UCSD-AML1 (cell line): ENCODE measurements at regions not wholly inside any gene's neighbourhood (a gene's known extent, or its start where the extent isn't known, plus 50 kb on each side); places are given as distances from the start of the nearest gene placed in this dataset.

Experiments
- DNase-seq: peaks from one replicate; lab custom pipeline; 2025; ENCODE audit not compliant: unreplicated experiment; lab: John Stamatoyannopoulos, UW

DNA sequence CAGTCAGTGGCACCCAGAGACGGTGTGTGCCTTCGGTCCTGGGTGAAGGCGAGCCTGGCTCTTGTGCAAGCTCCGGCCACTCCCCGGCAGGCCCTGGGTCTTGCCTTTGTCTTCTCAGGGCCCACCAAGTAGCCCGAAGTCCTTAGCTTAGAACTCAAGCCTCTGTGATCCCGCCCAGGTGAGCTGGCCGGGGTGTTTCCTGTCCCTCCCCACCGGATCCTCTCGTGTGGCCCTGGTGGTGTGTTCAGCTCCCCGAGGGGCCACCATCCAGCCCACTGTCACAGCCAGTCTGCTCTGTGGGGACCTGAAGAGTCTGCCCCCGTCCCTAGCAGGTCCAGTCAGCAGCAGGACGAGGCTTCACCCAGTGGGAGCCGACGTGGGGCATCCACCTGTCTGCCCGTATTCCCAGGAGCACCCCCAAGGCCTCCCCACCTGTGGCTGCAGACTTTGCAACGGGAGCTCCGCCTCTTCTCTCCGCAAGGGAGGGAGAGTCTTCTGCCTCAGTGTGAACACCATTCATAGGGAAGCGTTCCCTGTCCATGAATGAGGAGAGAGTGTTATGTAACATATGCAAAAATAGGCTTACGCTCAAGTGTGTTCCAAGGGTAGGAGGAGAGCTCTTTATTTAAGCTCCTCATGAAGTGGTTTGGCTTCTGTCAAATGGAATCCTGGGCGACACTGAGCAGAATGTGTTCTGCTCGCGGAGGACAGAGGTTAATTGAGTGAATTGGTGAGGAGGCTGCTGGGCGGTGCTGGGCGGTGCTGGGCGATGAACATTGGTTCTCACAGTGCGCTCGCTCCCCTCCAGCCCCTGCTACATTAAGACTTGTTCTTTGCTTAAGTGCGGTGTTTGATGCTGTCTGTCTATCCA lies 108.9 kb downstream of the CRYAA start:
- DNase-seq, result no peak

DNA sequence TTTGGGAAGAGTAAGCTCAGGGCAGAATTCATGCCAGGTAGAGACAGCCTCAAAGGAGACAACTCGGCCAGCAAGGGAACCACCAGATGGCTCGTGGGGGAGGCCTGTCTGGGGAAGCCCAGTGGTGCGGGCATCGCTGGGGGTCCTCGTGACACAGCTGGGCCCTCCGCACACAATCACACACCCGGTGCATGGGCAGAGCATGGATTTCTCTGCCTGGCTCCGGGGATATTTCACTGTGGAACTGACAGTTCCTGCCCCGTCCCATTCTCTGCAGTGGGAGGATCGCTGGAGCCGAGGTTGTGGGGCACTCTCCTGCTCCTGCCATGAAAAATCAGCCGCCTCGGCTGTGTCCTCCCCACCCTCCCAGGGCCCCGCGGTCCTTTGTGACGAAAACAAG lies 108.0 kb downstream of the CRYAA start:
- DNase-seq, result no peak

- no peak for DNase-seq
Observed at GRCh38 chr21:43275421-43276211, 106.8 kb downstream of the CRYAA start.

- DNase-seq, result no peak
Observed at GRCh38 chr21:43274946-43275310, 106.1 kb downstream of the CRYAA start.

DNA sequence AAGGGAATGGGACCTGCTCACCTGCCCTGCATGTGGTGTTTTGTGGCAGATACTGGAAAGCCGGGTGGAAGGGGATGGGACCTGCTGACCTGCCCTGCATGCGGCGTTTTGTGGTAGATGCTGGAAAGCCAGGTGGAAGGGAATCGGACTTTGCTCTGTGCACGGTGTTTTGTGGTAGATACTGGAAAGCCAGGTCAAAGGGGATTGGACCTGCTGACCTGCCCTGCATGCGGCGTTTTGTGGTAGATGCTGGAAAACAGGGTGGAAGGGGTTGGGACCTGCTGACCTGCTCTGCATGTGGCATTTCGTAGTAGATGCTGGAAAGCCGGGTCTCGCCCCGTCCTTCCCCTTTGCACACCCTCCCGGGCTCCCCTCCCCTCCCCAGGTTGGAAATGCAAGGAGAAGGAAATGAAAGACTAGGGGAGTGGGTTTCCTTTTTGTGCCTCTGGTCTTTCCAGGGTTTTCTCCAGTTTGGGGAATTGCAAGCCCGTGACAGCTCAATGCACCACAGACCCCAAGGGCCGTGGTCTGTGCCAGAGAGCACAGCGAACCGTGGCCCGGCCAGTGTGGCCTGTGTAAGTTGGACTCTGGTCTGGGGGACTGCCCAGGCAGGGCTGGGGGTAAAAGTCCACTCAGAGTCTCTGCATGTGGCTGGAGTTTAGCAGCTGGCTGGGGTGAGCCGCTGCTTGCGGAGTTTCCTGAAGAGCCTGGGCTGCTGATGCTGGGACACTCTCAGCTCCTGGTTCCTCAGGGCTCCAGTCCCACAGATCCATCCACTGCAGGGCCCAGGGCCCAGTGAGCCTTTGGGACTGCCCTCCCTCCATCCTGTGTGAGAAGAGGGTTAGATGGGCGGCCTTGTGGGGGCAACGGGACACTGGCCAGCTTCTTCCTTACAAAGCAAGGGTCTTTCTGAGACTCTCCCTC lies 105.5 kb downstream of the CRYAA start:
- DNase-seq, result no peak

DNA sequence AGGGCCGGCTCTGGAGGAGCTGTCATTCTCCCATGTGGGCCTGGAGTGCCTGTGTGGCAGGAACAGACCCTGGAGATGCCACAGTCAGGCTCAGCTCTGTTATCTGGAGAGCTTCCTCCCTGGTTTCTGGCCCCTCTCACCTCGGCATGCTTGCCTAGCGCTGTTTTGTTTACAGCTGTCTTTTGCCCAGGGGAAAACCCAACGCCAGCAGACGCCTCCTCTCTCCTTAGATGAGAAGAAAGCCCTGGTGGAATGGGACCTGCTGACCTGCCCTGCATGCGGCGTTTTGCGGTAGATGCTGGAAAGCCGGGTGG lies 104.9 kb downstream of the CRYAA start:
- DNase-seq, result no peak

- DNase-seq, result no peak
Observed at GRCh38 chr21:43273016-43273707, 104.4 kb downstream of the CRYAA start.

GRCh38 chr21:43272591-43272990 lies 103.8 kb downstream of the CRYAA start:
- DNase-seq, result no peak

- DNase-seq, result no peak
Observed at GRCh38 chr21:43271452-43272020, 102.7 kb downstream of the CRYAA start.

- DNase-seq, result no peak
Observed at GRCh38 chr21:43270800-43271301, 102.0 kb downstream of the CRYAA start.

GRCh38 chr21:43269957-43270705 lies 101.3 kb downstream of the CRYAA start:
- DNase-seq, result no peak

DNA sequence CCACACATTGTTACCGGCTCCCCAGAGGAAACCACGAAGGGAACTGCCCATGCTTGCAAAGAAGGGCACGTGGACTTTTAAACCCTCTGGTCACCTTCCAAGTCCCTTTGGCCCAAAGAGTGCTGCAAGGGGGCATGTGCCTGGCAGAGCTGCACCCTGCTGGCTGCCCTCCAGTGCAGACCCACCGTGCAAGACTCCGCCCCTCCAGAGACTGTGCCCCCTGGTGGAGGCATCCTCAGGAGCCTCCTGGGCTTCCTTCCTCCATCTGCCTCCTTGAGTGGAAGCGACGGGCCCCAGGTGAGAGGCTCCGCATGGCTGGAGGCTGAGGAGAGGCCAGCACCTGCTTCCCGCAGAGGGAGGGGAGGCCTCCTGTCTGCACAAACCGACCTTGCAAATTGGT lies 100.6 kb downstream of the CRYAA start:
- DNase-seq, result no peak

DNA sequence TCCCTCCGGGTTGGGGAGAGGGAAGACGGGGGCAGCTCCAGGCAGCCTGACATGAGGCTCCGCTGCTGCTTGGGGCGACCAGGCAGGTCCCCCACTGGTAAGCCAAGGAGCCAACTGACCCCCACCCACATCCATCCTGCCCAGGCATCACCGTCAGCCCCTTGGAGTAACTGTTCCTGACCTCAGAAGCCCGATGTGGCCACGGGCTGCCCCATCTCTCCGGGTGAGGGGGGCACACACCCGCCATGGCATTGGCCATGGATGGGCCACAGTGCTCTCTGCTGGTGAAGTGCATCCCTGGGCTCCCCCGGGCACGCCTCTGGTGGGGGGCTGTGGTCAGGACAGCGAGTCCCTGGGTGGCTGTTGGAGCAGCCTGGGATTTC lies 100.0 kb downstream of the CRYAA start:
- DNase-seq, result no peak

GRCh38 chr21:43268086-43268803 lies 99.4 kb downstream of the CRYAA start:
- no peak for DNase-seq

DNA sequence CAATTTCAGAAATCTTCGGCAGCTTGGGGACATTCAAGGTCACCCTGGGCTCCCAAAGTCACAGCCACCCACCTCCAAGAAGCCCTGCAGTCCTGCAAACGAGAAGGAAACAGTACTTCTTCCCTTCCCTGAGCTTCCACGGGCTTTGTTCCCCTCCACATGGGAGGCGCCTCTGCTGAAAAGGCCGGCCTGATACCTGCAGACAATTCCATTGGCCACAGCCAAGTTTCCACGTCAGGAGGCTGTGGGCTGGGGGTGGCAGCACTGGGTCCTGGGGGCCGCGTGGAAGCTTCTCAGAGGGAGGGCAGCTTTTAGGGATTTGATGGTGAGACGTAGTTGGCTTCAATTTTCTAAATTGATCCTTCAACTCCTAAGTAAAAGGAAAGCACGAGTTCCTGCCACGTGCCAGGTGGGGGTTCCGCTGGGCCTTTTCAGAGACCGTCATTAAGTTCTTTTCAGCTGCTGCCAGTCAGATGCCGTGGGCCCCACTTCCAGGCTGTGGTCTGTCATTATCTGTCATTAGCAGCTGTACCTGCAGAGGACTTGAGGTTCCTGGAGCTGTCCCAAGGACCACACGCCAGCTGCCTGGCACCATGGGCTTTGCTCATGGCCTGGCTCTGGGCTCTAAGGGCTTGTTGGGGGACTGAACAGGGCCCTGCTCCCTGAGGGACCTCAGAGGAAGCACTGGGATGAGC lies 98.7 kb downstream of the CRYAA start:
- no peak for DNase-seq

GRCh38 chr21:43266534-43266933 lies 97.7 kb downstream of the CRYAA start:
- DNase-seq, result no peak

DNA sequence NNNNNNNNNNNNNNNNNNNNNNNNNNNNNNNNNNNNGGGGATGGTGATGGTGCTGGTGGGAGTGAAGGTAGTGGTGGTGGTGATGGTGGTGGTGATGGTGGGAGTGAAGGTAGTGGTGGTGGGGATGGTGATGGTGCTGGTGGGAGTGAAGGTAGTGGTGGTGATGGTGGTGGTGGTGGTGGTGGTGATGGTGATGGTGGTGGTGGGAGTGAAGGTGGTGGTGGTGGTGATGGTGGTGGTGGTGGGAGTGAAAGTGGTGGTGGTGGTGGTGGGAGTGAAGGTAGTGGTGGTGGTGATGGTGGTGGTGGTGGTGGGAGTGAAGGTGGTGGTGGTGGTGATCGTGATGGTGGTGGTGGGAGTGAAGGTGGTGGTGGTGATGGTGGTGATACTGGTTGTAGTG lies 93.6 kb downstream of the CRYAA start:
- no peak for DNase-seq
